Stimulated activated CD4-positive, alpha-beta T cell treated with anti-CD3 and anti-CD28 coated beads, Interleukin-4, amount 100 ng/mL, for 1 hour (primary cell): ENCODE measurements at regions not wholly inside any gene's neighbourhood (a gene's known extent, or its start where the extent isn't known, plus 50 kb on each side); places are given as distances from the start of the nearest gene placed in this dataset.

ENCODE experiments used
- DNase-seq: peaks from one replicate; pipeline ENCODE4 v3.0.0-alpha.2; 2020

GRCh38 chr2:212686285-212686895 is 147.8 kb upstream of the ERBB4 start:
- peak; percentile 41 for DNase-seq

DNA sequence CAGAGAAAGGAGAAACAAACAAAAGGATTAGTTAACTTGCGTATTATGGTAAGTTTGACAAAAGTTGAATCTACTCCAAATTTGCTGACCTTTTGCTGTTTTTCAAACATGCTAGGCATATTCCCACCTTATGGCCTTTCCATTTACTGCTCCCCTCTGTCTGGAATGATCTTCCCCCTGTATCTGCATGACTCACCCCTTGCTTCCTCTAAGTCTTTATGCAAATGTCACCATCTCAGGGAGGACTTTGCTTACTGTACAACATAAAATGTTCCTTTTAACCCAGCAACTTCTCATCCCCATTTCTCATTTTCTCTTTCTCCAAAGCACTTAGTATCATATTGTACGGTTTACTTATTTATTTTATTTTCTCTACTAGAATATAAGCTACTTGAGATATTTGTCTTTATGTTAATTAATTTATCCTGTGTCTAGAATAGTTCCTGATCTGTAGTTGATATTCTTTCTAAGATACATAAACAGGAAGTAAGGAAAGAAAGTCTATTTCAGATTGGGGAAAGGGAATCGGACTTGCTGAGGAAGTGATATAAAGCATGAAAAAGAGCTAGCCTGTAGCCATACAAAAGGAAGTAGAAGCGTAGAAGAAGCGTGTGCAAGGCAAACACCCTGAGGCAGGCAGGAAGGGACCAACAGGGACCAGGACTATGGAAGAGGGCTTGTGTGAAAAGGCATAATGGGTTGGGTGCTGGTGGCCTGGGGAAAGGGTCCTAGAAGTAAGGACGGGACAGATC is 144.9 kb upstream of the ERBB4 start:
- DNase-seq = no peak

GRCh38 chr2:212682937-212683336 is 144.3 kb upstream of the ERBB4 start:
- DNase-seq = no peak

GRCh38 chr2:212677466-212677865 is 138.9 kb upstream of the ERBB4 start:
- DNase-seq = no peak

- no peak for DNase-seq
These were observed 133.6 kb upstream of the ERBB4 start for GRCh38 chr2:212672186-212672585.

- DNase-seq = no peak
These were observed 131.2 kb upstream of the ERBB4 start for GRCh38 chr2:212669761-212670160.

DNA sequence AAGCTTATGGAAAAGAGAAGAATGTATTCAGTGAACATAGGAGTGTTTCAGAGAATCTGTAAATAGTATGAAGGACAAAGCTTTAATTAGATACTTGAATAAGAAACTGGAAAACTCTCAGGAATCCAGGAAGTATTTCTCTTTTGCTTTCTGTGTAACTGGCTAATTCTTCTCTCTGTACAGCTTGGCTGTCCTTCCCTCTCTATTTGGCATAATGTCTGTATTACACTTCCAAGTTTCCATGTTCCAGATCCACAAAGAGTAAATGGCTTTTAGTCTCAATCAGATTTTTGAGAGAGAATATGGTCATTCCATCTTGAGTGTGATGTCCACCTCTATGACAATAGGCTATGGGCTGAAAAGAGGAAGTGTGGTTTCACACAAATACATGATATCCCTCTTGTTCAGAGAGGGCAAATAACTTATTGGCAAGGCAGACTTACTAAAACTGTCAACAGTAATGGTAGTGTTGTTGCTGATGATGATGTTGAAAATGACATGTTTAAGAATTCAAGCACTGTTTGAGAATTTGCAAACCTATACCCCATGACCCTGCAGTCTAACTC is 129.2 kb upstream of the ERBB4 start:
- DNase-seq = no peak

DNA sequence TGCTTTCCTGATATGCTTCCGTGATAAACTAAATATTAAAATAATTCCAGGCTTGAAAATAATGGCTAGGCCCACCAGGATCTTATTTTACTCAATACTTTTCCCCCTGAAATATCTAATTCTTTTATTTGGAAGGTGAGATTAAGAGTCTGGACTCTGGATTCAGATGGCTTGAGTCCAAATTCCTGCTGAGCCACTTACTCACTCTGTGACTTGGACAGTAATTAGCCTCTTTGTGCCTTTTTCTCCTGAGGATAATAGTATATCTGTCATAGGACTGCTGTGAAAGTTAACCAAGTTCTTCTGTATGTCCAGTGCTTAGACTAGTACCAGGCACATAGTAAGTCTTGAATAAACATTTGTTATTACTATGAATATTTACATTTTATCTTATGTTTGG is 127.3 kb upstream of the ERBB4 start:
- no peak for DNase-seq

- no peak for DNase-seq
These were observed 120.8 kb upstream of the ERBB4 start for GRCh38 chr2:212659441-212659840.

DNA sequence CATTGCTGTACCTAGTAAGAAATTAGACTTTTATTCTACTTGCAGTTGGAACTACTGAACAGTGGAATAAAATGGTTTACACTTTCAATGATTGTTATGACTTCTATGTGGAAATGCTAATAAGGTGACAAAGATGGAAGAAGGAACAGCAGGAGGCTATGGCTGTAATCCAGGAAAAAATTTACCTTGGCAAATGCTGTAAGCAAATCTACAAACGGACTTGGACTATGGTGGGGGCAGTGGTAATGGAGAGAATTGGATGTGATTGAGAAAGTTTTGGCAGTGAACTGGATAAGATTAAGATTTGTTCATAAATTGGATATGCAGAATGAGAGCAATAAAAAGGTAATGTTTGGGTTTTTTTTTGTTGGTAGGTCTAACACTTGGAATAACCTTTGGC is 111.0 kb upstream of the ERBB4 start:
- DNase-seq = no peak

DNA sequence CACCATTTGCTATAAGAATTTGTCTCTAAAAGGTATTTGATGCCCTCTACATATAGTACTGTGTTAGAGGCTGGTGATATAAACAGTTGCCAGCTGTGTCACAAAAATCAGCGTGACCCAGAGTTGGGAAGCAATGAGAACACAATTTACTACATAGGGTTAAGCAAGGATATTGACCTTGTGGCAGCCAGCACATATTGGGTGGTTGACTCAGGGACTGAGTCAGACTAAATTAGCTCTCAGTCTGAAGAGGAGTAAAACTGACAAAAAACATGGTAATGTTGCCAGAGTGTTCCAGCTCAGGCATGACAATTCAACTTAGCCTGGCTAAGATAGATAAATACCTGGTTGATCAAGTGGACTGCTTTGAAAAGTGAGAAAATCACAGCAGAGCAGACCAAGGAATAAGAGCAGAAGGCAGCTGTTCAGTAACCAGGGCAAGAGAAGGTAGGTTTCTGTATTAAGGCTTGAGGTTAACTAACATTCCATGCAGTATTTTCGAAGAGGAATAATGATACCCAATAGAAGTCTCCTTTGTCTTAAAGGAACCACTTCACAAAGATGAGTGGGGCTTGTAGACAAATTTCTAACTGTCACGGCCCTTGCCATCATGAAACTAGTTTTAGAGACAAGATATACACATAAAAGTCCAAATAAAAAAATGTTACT is 108.2 kb upstream of the ERBB4 start:
- no peak for DNase-seq

DNA sequence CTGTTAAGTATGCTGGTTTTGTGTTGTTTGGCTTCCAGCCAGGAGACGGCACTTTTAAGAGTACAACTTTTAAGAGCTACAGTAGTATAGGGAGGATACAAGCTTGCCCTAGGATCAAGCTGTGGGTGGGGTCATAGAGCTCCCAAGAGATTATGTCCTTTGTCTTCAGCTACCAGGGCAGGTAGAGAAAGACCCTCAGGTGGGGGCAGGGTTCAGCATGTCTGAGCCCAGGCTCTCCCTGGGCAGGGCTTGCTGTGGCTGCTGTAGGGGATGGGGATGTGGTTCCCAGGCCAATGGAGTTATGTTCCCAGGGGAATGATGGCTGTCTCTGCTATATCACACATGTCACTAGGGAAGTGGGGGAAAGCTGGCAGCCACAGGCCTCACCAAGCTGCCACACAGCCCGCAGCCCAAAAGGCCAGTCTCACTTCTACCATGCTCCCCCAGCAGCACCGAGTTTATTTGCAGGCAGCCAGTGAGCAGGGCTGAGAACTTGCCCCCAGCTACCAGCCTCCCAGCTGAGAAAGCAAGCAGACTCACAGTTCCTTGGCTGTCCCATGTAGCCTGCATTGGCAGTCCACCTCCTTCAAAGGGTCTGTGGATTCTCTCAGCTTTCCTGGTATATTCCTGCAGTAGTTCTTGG is 105.7 kb upstream of the ERBB4 start:
- DNase-seq = no peak

DNA sequence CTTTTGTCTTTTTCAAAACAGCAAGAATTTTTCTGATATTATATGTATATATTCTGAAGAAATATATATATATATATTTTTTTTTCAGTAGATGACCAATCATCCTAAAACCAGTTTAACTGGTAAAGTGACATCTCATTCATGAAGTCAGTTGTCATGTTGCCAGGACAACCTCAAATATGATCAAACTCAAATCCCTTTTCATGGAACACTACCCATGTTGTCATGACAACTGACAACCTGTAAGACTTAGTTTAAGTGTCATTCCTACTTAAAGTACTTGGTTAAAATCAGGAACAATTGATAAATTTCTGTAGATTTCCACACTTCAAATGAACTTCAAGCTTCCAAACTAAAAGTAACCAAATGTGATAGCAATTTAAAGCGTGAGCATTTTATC is 101.8 kb upstream of the ERBB4 start:
- DNase-seq = no peak

DNA sequence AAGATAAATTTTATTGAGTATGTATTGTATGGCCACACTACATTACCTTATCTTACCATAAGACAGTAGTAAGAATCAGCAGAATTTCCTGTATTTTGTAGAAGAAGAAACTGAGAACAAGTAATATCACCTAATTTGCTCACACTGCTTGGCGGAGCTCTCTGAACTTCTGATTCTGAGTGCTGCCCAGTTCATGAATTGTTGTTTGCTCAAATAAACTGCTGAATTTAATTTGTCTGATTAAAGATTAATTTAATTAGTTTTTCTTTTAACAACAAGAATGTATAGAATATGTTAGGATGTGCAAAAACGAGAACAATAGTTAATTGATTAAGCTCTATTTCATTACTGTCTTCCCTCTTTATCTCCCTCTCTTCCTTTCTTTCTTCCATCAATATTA is 100.1 kb upstream of the ERBB4 start:
- no peak for DNase-seq

DNA sequence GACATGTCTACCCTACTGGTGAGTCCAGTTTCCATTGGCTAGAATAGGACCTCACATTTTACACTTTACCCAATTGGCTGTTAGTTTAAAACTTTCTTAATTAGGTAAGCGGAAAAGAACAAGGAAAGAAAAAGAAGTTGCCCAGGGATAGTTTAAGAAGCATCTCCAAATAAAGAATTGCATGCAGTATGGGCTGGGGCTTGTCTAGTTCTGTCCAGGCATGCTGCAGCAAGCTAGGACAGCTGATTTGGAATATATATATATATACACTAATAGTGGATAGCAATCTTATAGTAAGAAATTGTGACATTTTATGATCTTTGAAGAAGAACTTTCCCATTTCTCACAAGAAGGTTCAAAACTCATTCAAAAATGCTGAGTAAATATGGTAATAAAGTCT is 90.0 kb upstream of the ERBB4 start:
- no peak for DNase-seq

GRCh38 chr2:212626371-212626918 is 87.8 kb upstream of the ERBB4 start:
- DNase-seq = no peak

- no peak for DNase-seq
These were observed 81.4 kb upstream of the ERBB4 start for GRCh38 chr2:212619954-212620353.

GRCh38 chr2:212618636-212619035 is 80.0 kb upstream of the ERBB4 start:
- DNase-seq = no peak

- no peak for DNase-seq
These were observed 72.3 kb upstream of the ERBB4 start for GRCh38 chr2:212610872-212611425.

DNA sequence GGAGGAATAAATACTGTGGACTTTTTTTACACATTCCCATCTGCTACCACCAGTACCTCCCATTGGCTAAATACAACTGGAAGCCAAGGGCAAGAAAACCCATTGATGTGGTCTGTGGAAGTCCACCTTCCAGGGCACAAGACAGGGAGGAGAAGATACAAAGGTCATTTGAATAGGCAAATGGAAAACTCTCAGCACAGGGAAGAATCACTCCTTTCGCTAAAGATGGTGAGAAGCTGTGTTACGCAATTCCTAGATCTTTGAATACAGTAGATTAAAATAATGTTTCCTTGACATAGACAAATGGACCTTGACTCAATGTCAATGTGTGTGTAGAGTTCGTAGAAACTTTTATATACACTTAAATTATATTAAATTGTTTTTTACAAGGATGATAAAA is 70.9 kb upstream of the ERBB4 start:
- DNase-seq = no peak

DNA sequence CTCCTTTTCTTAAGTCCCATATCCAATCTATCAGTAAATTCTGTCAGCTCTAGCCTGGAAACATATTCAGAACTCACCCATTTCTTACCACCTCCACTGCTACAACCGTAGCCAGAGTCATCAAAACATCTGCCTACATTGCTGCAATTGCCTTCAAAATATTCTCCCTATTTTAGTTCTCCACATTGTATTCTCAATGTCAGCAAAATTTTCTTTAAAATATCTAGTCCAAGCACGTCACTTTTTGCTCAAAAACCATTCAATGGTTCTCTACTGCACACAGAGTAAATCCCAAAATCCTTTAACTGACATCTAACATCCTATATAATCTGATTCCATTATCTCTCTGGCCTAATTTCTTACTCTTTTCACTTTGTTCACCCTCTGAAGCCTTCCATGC is 68.5 kb upstream of the ERBB4 start:
- DNase-seq = no peak

- no peak for DNase-seq
These were observed 67.6 kb upstream of the ERBB4 start for GRCh38 chr2:212606232-212606631.

GRCh38 chr2:212596688-212597087 is 58.1 kb upstream of the ERBB4 start:
- DNase-seq = no peak
